Peyer's patch (tissue), 4 donors: ENCODE measurements at regions not wholly inside any gene's neighbourhood (a gene's known extent, or its start where the extent isn't known, plus 50 kb on each side); places are given as distances from the start of the nearest gene placed in this dataset.

Experiments used
- DNase-seq, 3 donors: peaks; one replicate each; pipeline ENCODE4 v3.0.0-alpha.2; 2017 to 2019
- H3K27ac ChIP-seq, 4 donors: fragments of 200-600 bp; sonication (generic); one replicate each; pipeline ENCODE4 v1.5.1; 2016 to 2019
- H3K27me3 ChIP-seq, 2 donors: fragments of 200-600 bp; sonication (generic); one replicate each; pipeline ENCODE4 v1.5.1; 2019
- H3K36me3 ChIP-seq, 3 donors: fragments of 200-600 bp; sonication (generic); one replicate each; pipeline ENCODE4 v1.5.1; 2016 to 2019
- H3K4me1 ChIP-seq, 4 donors: fragments of 200-600 bp; sonication (generic); one replicate each; pipeline ENCODE4 v1.5.1; 2016 to 2019
- H3K4me3 ChIP-seq, 4 donors: fragments of 200-600 bp; sonication (generic); 1 replicate in 3 of 4; 2 replicates in 1 of 4; pipeline ENCODE4 v1.5.1; 2016 to 2019; ENCODE audit warnings: mild to moderate bottlenecking in 1 of 4
- H3K9me3 ChIP-seq, 4 donors: fragments of 200-600 bp; sonication (generic); one replicate each; pipeline ENCODE4 v1.5.1; 2016 to 2019; ENCODE audit warnings: mild to moderate bottlenecking in 1 of 4
- CTCF ChIP-seq, 6 experiments: fragments of 450-650 bp in 4 of 6; fragments of 200-600 bp in 2 of 6; sonication (generic) in 1 of 6; IDR thresholded peaks; one replicate each; pipeline ENCODE4 v1.5.1; 2017 to 2019; ENCODE audit warnings: antibody characterized with exemption in 6 of 6, mild to moderate bottlenecking in 3 of 6, moderate library complexity in 1 of 6
- POLR2A ChIP-seq, 2 donors: fragments of 450-650 bp; IDR thresholded peaks; one replicate each; pipeline ENCODE4 v1.5.1; 2017; ENCODE audit warnings: antibody characterized with exemption in 2 of 2, mild to moderate bottlenecking in 2 of 2, moderate library complexity in 2 of 2

- H3K9me3 ChIP-seq = no peaks in the 10 kb centered on the region
- TF ChIP-seq POLR2A (IDR thresholded peaks at IDR 0.05) (no peak), CTCF (IDR thresholded peaks at IDR 0.05) (no peak)
- H3K4me3 ChIP-seq = no peak overlapping the region
- H3K27ac ChIP-seq = no peak overlapping the region
- no peak for DNase-seq
- H3K4me1 ChIP-seq = no peaks in the 10 kb centered on the region
- H3K36me3 ChIP-seq = no peaks in the 10 kb centered on the region
- no peaks in the 10 kb centered on the region for H3K27me3 ChIP-seq
Observed at GRCh38 chr13:74667656-74668203, 533.5 kb upstream of the KLF12 start.

- Histone ChIP-seq H3K4me3 (no peak overlapping the region), H3K9me3 (no peaks in the 10 kb centered on the region), H3K36me3 (no peaks in the 10 kb centered on the region), H3K27me3 (no peaks in the 10 kb centered on the region), H3K4me1 (no peaks in the 10 kb centered on the region), H3K27ac (no peak overlapping the region)
- no peak for TF ChIP-seq POLR2A (IDR thresholded peaks at IDR 0.05)
- TF ChIP-seq CTCF (IDR thresholded peaks at IDR 0.05) = no peak
- no peak for DNase-seq
Observed at GRCh38 chr13:74662905-74663304, 528.7 kb upstream of the KLF12 start.

GRCh38 chr13:74661851-74662250 lies 527.6 kb upstream of the KLF12 start:
- Histone ChIP-seq H3K36me3 (no peaks in the 10 kb centered on the region), H3K4me3 (no peak overlapping the region), H3K9me3 (no peaks in the 10 kb centered on the region), H3K27me3 (no peaks in the 10 kb centered on the region), H3K27ac (no peak overlapping the region), H3K4me1 (no peaks in the 10 kb centered on the region)
- TF ChIP-seq POLR2A (IDR thresholded peaks at IDR 0.05) = no peak
- no peak for TF ChIP-seq CTCF (IDR thresholded peaks at IDR 0.05)
- no peak for DNase-seq

- DNase-seq = no peak
- Histone ChIP-seq H3K4me1 (no peaks in the 10 kb centered on the region), H3K36me3 (no peaks in the 10 kb centered on the region), H3K4me3 (no peak overlapping the region), H3K27ac (no peak overlapping the region), H3K9me3 (no peaks in the 10 kb centered on the region), H3K27me3 (no peaks in the 10 kb centered on the region)
- no peak for TF ChIP-seq POLR2A (IDR thresholded peaks at IDR 0.05)
- TF ChIP-seq CTCF (IDR thresholded peaks at IDR 0.05) = no peak
Observed at GRCh38 chr13:74657765-74658164, 523.6 kb upstream of the KLF12 start.

- Histone ChIP-seq H3K36me3 (no peaks in the 10 kb centered on the region), H3K4me3 (no peak overlapping the region), H3K27ac (no peak overlapping the region), H3K4me1 (no peaks in the 10 kb centered on the region), H3K27me3 (no peaks in the 10 kb centered on the region), H3K9me3 (no peaks in the 10 kb centered on the region)
- TF ChIP-seq CTCF (IDR thresholded peaks at IDR 0.05) (no peak), POLR2A (IDR thresholded peaks at IDR 0.05) (no peak)
- no peak for DNase-seq
Observed at GRCh38 chr13:74651121-74651520, 516.9 kb upstream of the KLF12 start.

- Histone ChIP-seq H3K9me3 (no peaks in the 10 kb centered on the region), H3K27me3 (no peaks in the 10 kb centered on the region), H3K27ac (no peak overlapping the region), H3K36me3 (no peaks in the 10 kb centered on the region), H3K4me1 (no peaks in the 10 kb centered on the region), H3K4me3 (no peak overlapping the region)
- TF ChIP-seq POLR2A (IDR thresholded peaks at IDR 0.05) (no peak), CTCF (IDR thresholded peaks at IDR 0.05) (no peak)
- no peak for DNase-seq
Observed at GRCh38 chr13:74647991-74648390, 513.8 kb upstream of the KLF12 start.
